B cell (primary cell): ENCODE measurements at regions not wholly inside any gene's neighbourhood (a gene's known extent, or its start where the extent isn't known, plus 50 kb on each side); places are given as distances from the start of the nearest gene placed in this dataset.

Experiments used
- ATAC-seq: fragments of 200-7000 bp; cut with Tn5 transposase; one replicate; pipeline ENCODE4 v1.10.0; 2021; ENCODE audit warnings: low read depth, mild to moderate bottlenecking, moderate number of reproducible peaks, moderate library complexity
- CTCF ChIA-PET: fragments of 350-600 bp; sonication (Branson Sonifier 250); formaldehyde crosslinking; loops from one replicate; lab custom pipeline; 2021; ENCODE audit warnings: antibody characterized with exemption, inconsistent platforms; lab: Charles Lee
- POLR2A ChIA-PET: fragments of 350-600 bp; sonication (Branson Sonifier 250); formaldehyde crosslinking; loops from one replicate; lab custom pipeline; 2021; ENCODE audit warnings: antibody characterized with exemption; lab: Charles Lee
- DNase-seq: peaks from one replicate; pipeline ENCODE4 v3.0.0; 2013
- H2AFZ ChIP-seq: 2 replicates; pipeline ENCODE4 v1.6.1; 2012; ENCODE audit warnings: mild to moderate bottlenecking, low read depth, low read length; ENCODE audit not compliant: insufficient read depth, poor library complexity, severe bottlenecking
- H3K27ac ChIP-seq, 2 donors: 1 replicate in 1 of 2; 2 replicates in 1 of 2; pipeline ENCODE4 v1.5.1; 2012 to 2013; ENCODE audit warnings: low read length in 2 of 2, mild to moderate bottlenecking in 2 of 2, moderate library complexity in 1 of 2
- H3K27me3 ChIP-seq, 4 experiments: fragments of 200-600 bp in 1 of 4; sonication (generic) in 1 of 4; replicated peaks in 1 of 4; 1 replicate in 2 of 4; 2 replicates in 2 of 4; pipeline versions ENCODE4 v1.6.1 to v1.7.0; 2013 to 2016; ENCODE audit warnings: low read length in 3 of 4, mild to moderate bottlenecking in 2 of 4, mixed read lengths in 1 of 4, moderate library complexity in 1 of 4; ENCODE audit not compliant: insufficient read depth in 4 of 4, control insufficient read depth in 3 of 4; ENCODE audit errors: control extremely low read depth in 1 of 4
- H3K36me3 ChIP-seq, 2 experiments: replicated peaks in 1 of 2; 1 replicate in 1 of 2; 2 replicates in 1 of 2; pipeline versions ENCODE4 v1.6.1 to v1.7.1; 2013; ENCODE audit warnings: low read length in 1 of 2; ENCODE audit not compliant: insufficient read depth in 2 of 2, control insufficient read depth in 1 of 2; ENCODE audit errors: control extremely low read depth in 1 of 2, extremely low read depth in 1 of 2
- H3K4me1 ChIP-seq, 2 donors: fragments of 200-600 bp in 1 of 2; sonication (generic) in 1 of 2; 1 replicate in 1 of 2; 2 replicates in 1 of 2; pipeline versions ENCODE4 v1.5.1 to v1.6.1; 2013 to 2017; ENCODE audit warnings: low read length in 2 of 2; ENCODE audit not compliant: control insufficient read depth in 2 of 2, insufficient read depth in 2 of 2
- H3K4me2 ChIP-seq: replicated peaks from 2 replicates; pipeline ENCODE3; 2012; ENCODE audit warnings: mild to moderate bottlenecking, low read depth, low read length; ENCODE audit not compliant: poor library complexity, severe bottlenecking
- H3K4me3 ChIP-seq, 5 experiments: fragments of 200-600 bp in 1 of 5; sonication (generic) in 1 of 5; 1 replicate in 3 of 5; 2 replicates in 2 of 5; pipeline versions ENCODE4 v1.5.1 to v1.7.0; 2011 to 2016; ENCODE audit warnings: low read length in 4 of 5, mild to moderate bottlenecking in 4 of 5, low read depth in 2 of 5, control low read depth in 1 of 5, moderate library complexity in 1 of 5; ENCODE audit not compliant: insufficient read depth in 1 of 5; ENCODE audit errors: control extremely low read depth in 1 of 5, extremely low read depth in 1 of 5
- H3K79me2 ChIP-seq: fragments of 200-600 bp; sonication (generic); one replicate; pipeline ENCODE4 v1.6.0; 2016; ENCODE audit warnings: low read length; ENCODE audit not compliant: control insufficient read depth, insufficient read depth
- H3K9ac ChIP-seq: fragments of 200-600 bp; sonication (generic); 2 replicates; pipeline ENCODE4 v1.6.1; 2017; ENCODE audit warnings: mild to moderate bottlenecking, low read length, moderate library complexity
- H3K9me3 ChIP-seq, 3 donors: one replicate each; pipeline versions ENCODE4 v1.6.1 to v1.7.1; 2013; ENCODE audit warnings: low read length in 2 of 3; ENCODE audit not compliant: control insufficient read depth in 2 of 3, insufficient read depth in 1 of 3; ENCODE audit errors: control extremely low read depth in 1 of 3
- H4K20me1 ChIP-seq: 2 replicates; pipeline ENCODE4 v1.6.0; 2012; ENCODE audit warnings: mild to moderate bottlenecking, low read length; ENCODE audit not compliant: insufficient read depth, control insufficient read depth, poor library complexity, severe bottlenecking
- H3K27ac Mint-ChIP-seq: one replicate; pipeline ENCODE4 v1.8.0; 2021; ENCODE audit warnings: mixed read lengths
- H3K27me3 Mint-ChIP-seq: one replicate; pipeline ENCODE4 v1.8.0; 2021; ENCODE audit warnings: mixed read lengths
- H3K4me1 Mint-ChIP-seq: one replicate; pipeline ENCODE4 v1.8.0; 2021; ENCODE audit warnings: mixed read lengths
- H3K4me3 Mint-ChIP-seq: one replicate; pipeline ENCODE4 v1.8.0; 2021; ENCODE audit warnings: mixed read lengths
- H3K9me3 Mint-ChIP-seq: one replicate; pipeline ENCODE4 v1.8.0; 2022; ENCODE audit warnings: mixed read lengths; ENCODE audit not compliant: insufficient read depth
- CTCF ChIP-seq: fragments of 200-600 bp; IDR thresholded peaks from one replicate; pipeline ENCODE4 v1.8.0; 2022; ENCODE audit warnings: antibody characterized with exemption, mild to moderate bottlenecking
- EZH2 ChIP-seq: IDR thresholded peaks from 2 replicates; pipeline ENCODE4 v1.6.1; 2012; ENCODE audit warnings: borderline replicate concordance, low read depth, mild to moderate bottlenecking, moderate library complexity, low read length; ENCODE audit not compliant: insufficient read depth, poor library complexity, severe bottlenecking
- WGBS: methylation state at CpG from one replicate; pipeline ENCODE4 v1.1.5; 2013; ENCODE audit warnings: missing lambda C conversion rate; ENCODE audit not compliant: insufficient coverage; 5-methylcytosine and 5-hydroxymethylcytosine counted together
- intact Hi-C: fragments of 100-400 bp; cut with micrococcal nuclease; formaldehyde crosslinking; loops from one replicate; pipeline ENCODE4 v1.10.0; 2022

GRCh38 chr6:10300071-10300470 is 114.8 kb downstream of the TFAP2A start:
- intact Hi-C loops: no loop called here
- no peaks in the 10 kb centered on the region for H3K27me3 Mint-ChIP-seq
- H3K27me3 ChIP-seq: no peaks in the 10 kb centered on the region
- H3K4me1 Mint-ChIP-seq: no peaks in the 10 kb centered on the region
- no peak for DNase-seq
- no peak overlapping the region for H3K4me2 ChIP-seq
- H3K36me3 ChIP-seq: no peaks in the 10 kb centered on the region
- no peak for ATAC-seq
- no peaks in the 10 kb centered on the region for H3K4me1 ChIP-seq
- no peak overlapping the region for H3K4me3 Mint-ChIP-seq
- no peak for TF ChIP-seq CTCF
- TF ChIP-seq EZH2: no peak
- H3K9me3 ChIP-seq: peaks cover 0 to 4% (median 0%) of the 10 kb centered on the region in 3 donors
- ChIA-PET POLR2A (no interaction called here), CTCF (no interaction called here)
- H3K9me3 Mint-ChIP-seq: no peaks in the 10 kb centered on the region
- no peak overlapping the region for H2AFZ ChIP-seq
- no peaks in the 10 kb centered on the region for H3K79me2 ChIP-seq
- H4K20me1 ChIP-seq: no peaks in the 10 kb centered on the region
- H3K9ac ChIP-seq: no peak overlapping the region
- WGBS: 89% methylated on average over 1 of the region's 2 CpGs
- H3K27ac ChIP-seq: no peak overlapping the region
- H3K27ac Mint-ChIP-seq: no peak overlapping the region
- H3K4me3 ChIP-seq: no peak overlapping the region

- no peak for TF ChIP-seq EZH2
- Histone ChIP-seq H3K9ac (no peak overlapping the region), H3K27ac (no peak overlapping the region), H3K4me3 (no peak overlapping the region), H2AFZ (no peak overlapping the region), H3K4me1 (no peaks in the 10 kb centered on the region), H3K9me3 (peaks cover 0 to 4% (median 0%) of the 10 kb centered on the region in 3 donors), H3K27me3 (no peaks in the 10 kb centered on the region), H3K4me2 (no peak overlapping the region), H4K20me1 (no peaks in the 10 kb centered on the region), H3K36me3 (no peaks in the 10 kb centered on the region), H3K79me2 (no peaks in the 10 kb centered on the region)
- ChIA-PET CTCF (no interaction called here), POLR2A (no interaction called here)
- no peak for ATAC-seq
- no peaks in the 10 kb centered on the region for H3K4me1 Mint-ChIP-seq
- DNase-seq: no peak
- H3K27me3 Mint-ChIP-seq: no peaks in the 10 kb centered on the region
- intact Hi-C loops: no loop called here
- no peaks in the 10 kb centered on the region for H3K9me3 Mint-ChIP-seq
- 10% methylated on average over 2 of the region's 4 CpGs for WGBS
- no peak overlapping the region for H3K4me3 Mint-ChIP-seq
- no peak overlapping the region for H3K27ac Mint-ChIP-seq
These were observed 117.0 kb downstream of the TFAP2A start for GRCh38 chr6:10297832-10298231.
